ENCODE measurements at regions not wholly inside any gene's neighbourhood (a gene's known extent, or its start where the extent isn't known, plus 50 kb on each side); places are given as distances from the start of the nearest gene placed in this dataset.

GRCh38 chr2:215612786-215613185 is 176.9 kb upstream of the FN1 start:
- no peak overlapping the region for H3K4me3 ChIP-seq (ENCODE audit: low read length)
- no peak for TF ChIP-seq ZNF274 (IDR thresholded peaks at IDR 0.05; ENCODE audit: low read depth, low read length)

DNA sequence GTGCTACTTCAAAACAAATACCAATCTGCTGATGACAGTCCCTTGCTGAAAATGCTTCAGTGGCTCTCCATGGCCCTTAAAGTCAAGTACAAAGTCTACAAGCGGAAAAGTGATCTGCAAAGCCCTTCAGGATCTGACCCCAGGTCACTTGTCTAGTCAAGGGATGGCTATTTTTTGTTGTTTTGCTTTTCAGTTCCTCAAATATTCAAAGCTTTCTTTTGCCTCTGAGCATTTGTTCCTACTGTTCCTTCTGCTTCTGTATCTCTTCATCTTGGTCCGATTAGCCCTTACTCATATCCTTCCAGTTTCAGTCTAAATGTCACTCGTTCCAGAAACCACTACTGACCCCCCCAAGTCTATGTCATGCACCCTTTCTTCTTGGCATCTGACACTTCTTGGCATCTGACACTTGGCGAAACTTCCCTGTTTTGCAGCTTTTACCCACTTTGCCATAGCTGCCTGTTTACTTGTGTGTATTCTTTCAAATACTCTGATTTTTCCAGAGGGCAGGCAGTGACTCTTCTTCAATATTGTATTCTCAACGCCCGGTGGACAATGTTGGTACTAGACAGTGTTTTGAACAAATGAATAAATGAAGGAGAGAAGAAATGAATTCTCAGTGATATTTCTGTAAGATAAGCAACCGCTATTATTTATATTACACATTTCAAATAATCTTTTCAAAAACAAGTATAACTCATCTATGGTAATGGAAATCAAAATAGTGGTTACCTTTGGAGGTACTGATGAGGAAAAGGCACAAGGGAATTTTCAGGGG is 175.9 kb upstream of the FN1 start:
- no peak overlapping the region for H3K4me3 ChIP-seq (ENCODE audit: low read length)
- TF ChIP-seq ZNF274 (IDR thresholded peaks at IDR 0.05; ENCODE audit: low read depth, low read length), result no peak

- H3K4me3 ChIP-seq (ENCODE audit: low read length), result no peak overlapping the region
- no peak for TF ChIP-seq ZNF274 (IDR thresholded peaks at IDR 0.05; ENCODE audit: low read depth, low read length)
These were observed 173.5 kb upstream of the FN1 start for GRCh38 chr2:215609089-215610032.

DNA sequence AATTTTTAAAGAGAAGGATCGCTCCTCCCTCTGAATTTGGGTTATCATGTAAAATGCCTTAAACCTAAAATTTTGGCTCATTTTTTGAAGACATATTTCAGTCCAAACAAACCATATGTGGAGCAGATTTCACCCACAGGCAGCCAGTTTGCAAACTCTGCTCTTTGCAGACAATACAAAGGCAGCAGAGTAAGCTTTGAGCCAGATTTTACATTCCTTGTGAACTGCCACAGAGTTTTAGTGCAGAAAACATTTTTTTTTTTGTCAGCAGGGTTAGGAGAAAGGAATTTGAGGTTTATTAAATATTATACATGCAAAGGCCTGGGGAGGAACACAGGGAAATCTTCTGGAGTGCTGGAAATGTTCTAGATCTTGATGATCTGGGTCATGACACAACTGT is 171.9 kb upstream of the FN1 start:
- H3K4me3 ChIP-seq (ENCODE audit: low read length), result no peak overlapping the region
- TF ChIP-seq ZNF274 (IDR thresholded peaks at IDR 0.05; ENCODE audit: low read depth, low read length), result no peak

GRCh38 chr2:215606219-215606618 is 170.4 kb upstream of the FN1 start:
- TF ChIP-seq ZNF274 (IDR thresholded peaks at IDR 0.05; ENCODE audit: low read depth, low read length), result no peak

GRCh38 chr2:215605214-215605613 is 169.3 kb upstream of the FN1 start:
- TF ChIP-seq ZNF274 (IDR thresholded peaks at IDR 0.05; ENCODE audit: low read depth, low read length), result no peak
- H3K4me3 ChIP-seq (ENCODE audit: low read length), result no peak overlapping the region

More at GRCh38 chr2:215606219-215606618, 170.4 kb upstream of the FN1 start:
- H3K4me3 ChIP-seq (ENCODE audit: low read length), result no peak overlapping the region

DNA sequence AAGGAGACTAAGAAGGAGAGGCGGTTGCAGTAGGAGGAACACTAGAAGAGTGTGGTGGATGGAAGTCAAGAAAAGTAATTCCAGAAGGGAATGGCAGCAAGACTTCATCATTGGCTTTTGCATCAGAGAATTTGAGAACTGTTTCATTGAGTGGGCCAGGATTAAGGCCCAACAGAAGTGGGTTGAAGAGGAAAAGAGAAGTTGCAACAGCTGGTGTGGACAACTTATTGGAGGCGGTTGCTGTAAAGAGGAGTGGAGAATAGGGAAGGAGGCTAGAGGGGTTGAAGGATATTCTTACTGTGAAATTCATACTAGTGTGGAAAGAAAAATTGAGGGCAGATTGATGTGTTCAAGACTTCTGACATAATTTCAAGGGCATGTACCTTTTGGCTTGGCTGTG is 168.7 kb upstream of the FN1 start:
- no peak overlapping the region for H3K4me3 ChIP-seq (ENCODE audit: low read length)
- TF ChIP-seq ZNF274 (IDR thresholded peaks at IDR 0.05; ENCODE audit: low read depth, low read length), result no peak

DNA sequence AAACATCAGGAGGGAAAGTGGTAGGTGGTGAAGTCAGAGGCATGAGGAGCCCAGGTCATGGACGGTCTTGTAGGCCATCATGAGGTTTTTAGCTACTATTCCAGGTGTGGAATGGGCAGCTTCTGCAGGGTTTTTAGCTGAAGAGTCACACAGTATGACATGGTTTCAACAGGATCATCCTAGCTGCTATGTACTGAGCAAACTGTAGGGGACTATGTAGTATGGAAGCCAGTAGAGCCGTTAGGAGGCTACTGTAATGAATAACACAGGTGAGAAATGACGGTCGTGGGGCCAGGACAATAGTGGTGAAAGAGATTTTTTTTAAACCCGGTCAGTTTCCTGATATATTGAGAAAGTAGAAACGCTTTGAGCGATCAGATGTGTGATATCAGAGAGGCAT is 167.6 kb upstream of the FN1 start:
- no peak for TF ChIP-seq ZNF274 (IDR thresholded peaks at IDR 0.05; ENCODE audit: low read depth, low read length)
- H3K4me3 ChIP-seq (ENCODE audit: low read length), result no peak overlapping the region

- no peak for TF ChIP-seq ZNF274 (IDR thresholded peaks at IDR 0.05; ENCODE audit: low read depth, low read length)
These were observed 167.1 kb upstream of the FN1 start for GRCh38 chr2:215602997-215603396.

GRCh38 chr2:215601990-215602721 is 166.3 kb upstream of the FN1 start:
- TF ChIP-seq ZNF274 (IDR thresholded peaks at IDR 0.05; ENCODE audit: low read depth, low read length), result no peak
- no peak overlapping the region for H3K4me3 ChIP-seq (ENCODE audit: low read length)

More at GRCh38 chr2:215602997-215603396, 167.1 kb upstream of the FN1 start:
- H3K4me3 ChIP-seq (ENCODE audit: low read length), result no peak overlapping the region

- no peak for TF ChIP-seq ZNF274 (IDR thresholded peaks at IDR 0.05; ENCODE audit: low read depth, low read length)
- H3K4me3 ChIP-seq (ENCODE audit: low read length), result no peak overlapping the region
These were observed 165.7 kb upstream of the FN1 start for GRCh38 chr2:215601526-215601925.

DNA sequence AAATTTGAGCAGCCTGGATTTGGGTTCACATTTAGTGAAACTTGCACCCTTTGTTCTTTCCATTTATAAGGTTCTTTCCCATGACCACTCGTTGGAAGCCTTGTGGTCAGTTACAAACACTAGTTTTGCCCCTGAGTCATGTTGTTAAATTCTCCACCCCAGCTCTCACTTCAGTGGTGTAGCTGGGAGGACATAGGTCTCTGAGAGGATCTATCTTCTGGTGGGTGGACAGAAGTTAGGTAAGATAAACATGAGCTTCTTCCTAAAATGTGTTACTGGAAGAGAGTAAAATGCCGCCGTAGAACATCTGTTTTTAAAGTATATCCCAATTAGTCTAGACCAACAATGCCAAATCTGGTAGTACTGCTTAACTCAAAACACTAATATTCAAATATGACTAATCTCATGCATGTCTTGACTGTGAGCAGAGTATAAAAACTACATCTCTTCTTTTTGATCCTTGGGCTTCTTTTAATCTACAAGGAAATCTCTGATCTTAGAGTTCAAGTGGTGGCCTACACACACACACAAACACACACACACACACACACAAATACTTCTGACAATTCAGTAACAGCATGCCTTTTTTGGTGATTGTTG is 162.6 kb upstream of the FN1 start:
- no peak overlapping the region for H3K4me3 ChIP-seq (ENCODE audit: low read length)
- no peak for TF ChIP-seq ZNF274 (IDR thresholded peaks at IDR 0.05; ENCODE audit: low read depth, low read length)

DNA sequence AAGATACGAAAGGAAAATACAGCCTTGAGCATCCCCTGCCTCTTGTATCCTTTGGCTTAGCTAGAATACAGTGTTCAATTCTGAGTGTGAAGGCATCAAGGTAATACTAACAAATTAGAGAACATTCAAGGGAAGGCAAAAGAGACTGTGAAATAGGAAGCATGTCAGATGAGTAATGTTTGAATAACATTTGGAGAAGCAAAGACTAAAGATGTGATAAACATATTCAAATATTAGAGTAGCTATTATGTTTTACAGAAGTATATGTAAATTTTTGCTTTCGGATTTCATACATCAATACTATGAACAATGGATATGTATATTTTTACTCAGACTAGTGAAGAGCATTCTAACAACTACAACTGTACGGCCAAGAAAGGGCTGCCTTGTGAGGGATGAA is 161.7 kb upstream of the FN1 start:
- no peak for TF ChIP-seq ZNF274 (IDR thresholded peaks at IDR 0.05; ENCODE audit: low read depth, low read length)
- H3K4me3 ChIP-seq (ENCODE audit: low read length), result no peak overlapping the region

DNA sequence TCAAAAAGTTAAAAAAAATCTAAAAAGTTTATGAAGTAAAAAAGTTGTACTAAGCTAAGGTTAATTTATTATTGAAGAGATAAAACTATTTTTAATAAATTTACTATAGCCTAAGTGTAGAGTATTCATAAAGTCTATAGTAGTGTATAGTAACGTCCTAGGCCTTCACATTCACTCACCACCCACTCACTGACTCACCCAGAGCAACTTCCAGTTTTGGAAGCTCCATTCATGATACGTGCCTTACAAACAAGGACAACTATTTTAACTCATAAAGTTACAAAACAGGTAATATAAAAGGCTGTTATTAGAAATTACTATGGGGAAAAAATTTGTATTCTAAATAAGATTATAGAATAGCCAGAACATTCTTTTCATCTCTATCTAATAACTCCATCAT is 158.9 kb upstream of the FN1 start:
- H3K4me3 ChIP-seq (ENCODE audit: low read length), result no peak overlapping the region
- no peak for TF ChIP-seq ZNF274 (IDR thresholded peaks at IDR 0.05; ENCODE audit: low read depth, low read length)
